K562 (cell line): ENCODE measurements at regions not wholly inside any gene's neighbourhood (a gene's known extent, or its start where the extent isn't known, plus 50 kb on each side); places are given as distances from the start of the nearest gene placed in this dataset.

Source experiments
- ATAC-seq: fragments of 200-7000 bp; cut with Tn5 transposase; 3 replicates; pipeline ENCODE4 v1.9.1; 2020; ENCODE audit warnings: moderate library complexity
- BruUV-seq: library from RNA; stranded (reverse); fragments of 400-500 nt; replicated peaks from 2 replicates; lab custom pipeline; 2021; lab: Mats Ljungman, UMichigan
- CTCF ChIA-PET: fragments of 300-600 bp; formaldehyde crosslinking; extraction: SDS; loops from one replicate; lab custom pipeline; 2021; ENCODE audit warnings: low intra/inter-chr PET ratio; lab: Yijun Ruan, JAX
- POLR2A ChIA-PET: fragments of 300-600, 350-650 bp; sonication (Branson Sonifier 250); formaldehyde crosslinking; extraction: SDS; loops from one replicate; lab custom pipeline; 2021; ENCODE audit warnings: antibody characterized with exemption, inconsistent platforms; lab: Yijun Ruan, JAX
- DNase-seq, 4 experiments: peaks; one replicate each; pipeline versions ENCODE4 v3.0.0 to v3.0.0-alpha.2; 2011 to 2018; ENCODE audit warnings: low spot score in 3 of 4, mixed read lengths in 3 of 4; ENCODE audit errors: extremely low read depth in 1 of 4
- FAIRE-seq: peaks from 2 replicates; lab custom pipeline; 2011; peaks lifted over from hg19 to GRCh38; lab: Jason Lieb, UNC
- H2AFZ ChIP-seq: 2 replicates; pipeline ENCODE4 v1.6.0; 2011; ENCODE audit warnings: low read depth, low read length, control low read depth, inconsistent platforms
- H3K27ac ChIP-seq: fragments of 200-600 bp; 3 replicates; pipeline ENCODE4 v1.8.0; 2011; ENCODE audit warnings: low read depth, mild to moderate bottlenecking, control low read depth, inconsistent platforms, low read length, moderate library complexity, mixed read lengths; ENCODE audit errors: extremely low read depth
- H3K27me3 ChIP-seq, 2 experiments: fragments of 300-600 bp in 1 of 2; 2 replicates in 1 of 2; 3 replicates in 1 of 2; pipeline versions ENCODE4 v1.6.0 to v1.8.0; 2011; ENCODE audit warnings: inconsistent platforms in 2 of 2, low read length in 2 of 2, mild to moderate bottlenecking in 1 of 2, mixed read lengths in 1 of 2, moderate library complexity in 1 of 2; ENCODE audit not compliant: control insufficient read depth in 2 of 2, insufficient read depth in 2 of 2
- H3K36me3 ChIP-seq: fragments of 300-600 bp; 3 replicates; pipeline ENCODE4 v1.8.0; 2011; ENCODE audit warnings: mild to moderate bottlenecking, low read length, inconsistent platforms; ENCODE audit not compliant: control insufficient read depth, insufficient read depth
- H3K4me1 ChIP-seq, 2 experiments: fragments of 200-600 bp in 1 of 2; replicated peaks in 1 of 2; 2 replicates in 1 of 2; 3 replicates in 1 of 2; pipeline versions ENCODE4 v1.5.1 to v1.8.0; 2011; ENCODE audit warnings: inconsistent platforms in 2 of 2, low read length in 2 of 2, mild to moderate bottlenecking in 1 of 2, mixed read lengths in 1 of 2, moderate library complexity in 1 of 2; ENCODE audit not compliant: control insufficient read depth in 2 of 2, insufficient read depth in 2 of 2
- H3K4me2 ChIP-seq: 2 replicates; pipeline ENCODE4 v1.6.1; 2011; ENCODE audit warnings: low read length, control low read depth, inconsistent platforms, mixed read lengths; ENCODE audit not compliant: insufficient read depth
- H3K4me3 ChIP-seq: fragments of 200-600 bp; sonication (generic), shearing (Covaris generic); 2 replicates; pipeline ENCODE4 v1.5.1; 2016; ENCODE audit warnings: control low read depth, inconsistent platforms
- H3K79me2 ChIP-seq: fragments of 200-600 bp; 3 replicates; pipeline ENCODE4 v1.8.0; 2011; ENCODE audit warnings: low read length, inconsistent platforms; ENCODE audit not compliant: control insufficient read depth, insufficient read depth
- H3K9ac ChIP-seq, 2 experiments: 2 replicates each; pipeline versions ENCODE4 v1.6.0 to v1.6.1; 2011; ENCODE audit warnings: low read depth in 2 of 2, low read length in 2 of 2, control low read depth in 1 of 2, inconsistent platforms in 1 of 2, mild to moderate bottlenecking in 1 of 2, mixed read lengths in 1 of 2; ENCODE audit not compliant: insufficient read depth in 1 of 2
- H3K9me1 ChIP-seq: one replicate; pipeline ENCODE4 v1.6.0; 2011; ENCODE audit warnings: inconsistent platforms, mild to moderate bottlenecking, low read length, moderate library complexity; ENCODE audit not compliant: control insufficient read depth, insufficient read depth
- H3K9me3 ChIP-seq: replicated peaks from 2 replicates; pipeline ENCODE4 v1.5.1; 2011; ENCODE audit warnings: low read depth, low read length, inconsistent platforms; ENCODE audit not compliant: control insufficient read depth, insufficient read depth
- H4K20me1 ChIP-seq: replicated peaks from 2 replicates; pipeline ENCODE4 v1.6.1; 2011; ENCODE audit warnings: low read length, inconsistent platforms, mixed read lengths; ENCODE audit not compliant: control insufficient read depth, insufficient read depth
- BRF2 ChIP-seq: IDR thresholded peaks from 3 replicates; pipeline ENCODE4 v1.6.1; 2011; ENCODE audit warnings: borderline replicate concordance, mild to moderate bottlenecking; ENCODE audit not compliant: insufficient read length, insufficient read depth
- CBX1 ChIP-seq: sonication (generic); IDR thresholded peaks from 2 replicates; pipeline ENCODE4 v1.6.1; 2016; ENCODE audit warnings: antibody characterized with exemption, low read depth, mild to moderate bottlenecking
- DEAF1 ChIP-seq: fragments of 450-650 bp; formaldehyde crosslinking; IDR thresholded peaks from 2 replicates; pipeline ENCODE4 v1.4.0; 2020; ENCODE audit warnings: mild to moderate bottlenecking, moderate library complexity
- MCM3 ChIP-seq: fragments of 450-650 bp; IDR thresholded peaks from 2 replicates; pipeline ENCODE4 v1.6.1; 2016
- NR2C2 ChIP-seq, 2 experiments: fragments of 200-800 bp in 1 of 2; sonication (Bioruptor generic) in 1 of 2; sonication (generic) in 1 of 2; formaldehyde crosslinking in 1 of 2; IDR thresholded peaks; 2 replicates each; pipeline versions ENCODE4 v1.6.1 to v1.8.0; 2016 to 2022; ENCODE audit warnings: mild to moderate bottlenecking in 1 of 2, missing compliant biosample characterization in 1 of 2, missing genetic modification characterization in 1 of 2, missing genetic modification reagents in 1 of 2
- ZNF561 ChIP-seq: fragments of 450-650 bp; formaldehyde crosslinking; conservative IDR thresholded peaks from 2 replicates; pipeline ENCODE4 v1.4.0; 2020; ENCODE audit warnings: mild to moderate bottlenecking, moderate library complexity
- ZNF76 ChIP-seq: fragments of 250-450 bp; sonication (Bioruptor Pico); IDR thresholded peaks from 2 replicates; pipeline ENCODE4 v1.4.0; 2020; ENCODE audit warnings: mild to moderate bottlenecking, moderate library complexity, borderline replicate concordance
- WGBS: fragments of 100-300 bp; shearing (Covaris generic); methylation state at CpG from one replicate; pipeline ENCODE4 v1.1.6; 2016; ENCODE audit warnings: low coverage, mixed read lengths; ENCODE audit not compliant: insufficient coverage; ENCODE audit errors: missing lambda C conversion rate; 5-methylcytosine and 5-hydroxymethylcytosine counted together
- in situ Hi-C: fragments of 300-500 bp; cut with MboI; formaldehyde crosslinking; loops from 4 replicates; pipeline ENCODE4 v1.15.0; 2018; ENCODE audit warnings: inconsistent platforms, mixed read lengths
- intact Hi-C: fragments of 100-400 bp; cut with micrococcal nuclease; formaldehyde crosslinking; loops from 2 replicates; pipeline ENCODE4 v1.14.2; 2022
- TF ChIP-seq, protein P1 (sequence below): fragments of 250-450 bp; sonication (Bioruptor Pico); IDR thresholded peaks from 2 replicates; pipeline ENCODE4 v1.8.0; 2022; ENCODE audit warnings: inconsistent platforms

DNA sequence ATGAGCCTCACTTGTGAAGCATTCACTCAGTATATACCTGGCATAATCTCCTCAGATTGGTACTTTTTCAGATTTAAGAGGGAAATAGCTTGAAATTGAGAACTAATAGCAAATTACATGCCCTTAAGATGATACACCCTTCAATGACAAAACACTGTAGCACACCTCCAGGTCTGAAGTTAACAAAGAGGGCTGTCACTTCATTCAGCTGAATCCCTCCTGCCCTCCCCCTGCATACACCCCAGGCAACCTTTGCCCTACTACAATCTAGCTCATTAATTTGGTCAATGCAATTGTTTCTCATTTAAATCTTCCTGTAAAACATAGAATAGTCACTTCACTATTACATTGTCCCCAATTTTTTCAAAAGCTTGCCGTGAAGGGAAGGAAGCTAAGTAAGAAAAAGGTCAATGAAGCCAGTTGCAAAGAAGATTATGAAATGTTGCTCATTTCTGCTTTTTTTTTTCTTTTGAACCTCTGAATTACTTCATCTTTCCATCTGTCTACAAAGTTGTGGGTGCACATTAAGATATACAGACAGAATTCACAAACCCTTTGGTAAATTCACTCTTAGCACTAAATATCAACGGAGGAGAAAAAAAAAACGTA, 294.8 kb upstream of the PTGER4 start (continued):
- TF ChIP-seq, protein P1, sequence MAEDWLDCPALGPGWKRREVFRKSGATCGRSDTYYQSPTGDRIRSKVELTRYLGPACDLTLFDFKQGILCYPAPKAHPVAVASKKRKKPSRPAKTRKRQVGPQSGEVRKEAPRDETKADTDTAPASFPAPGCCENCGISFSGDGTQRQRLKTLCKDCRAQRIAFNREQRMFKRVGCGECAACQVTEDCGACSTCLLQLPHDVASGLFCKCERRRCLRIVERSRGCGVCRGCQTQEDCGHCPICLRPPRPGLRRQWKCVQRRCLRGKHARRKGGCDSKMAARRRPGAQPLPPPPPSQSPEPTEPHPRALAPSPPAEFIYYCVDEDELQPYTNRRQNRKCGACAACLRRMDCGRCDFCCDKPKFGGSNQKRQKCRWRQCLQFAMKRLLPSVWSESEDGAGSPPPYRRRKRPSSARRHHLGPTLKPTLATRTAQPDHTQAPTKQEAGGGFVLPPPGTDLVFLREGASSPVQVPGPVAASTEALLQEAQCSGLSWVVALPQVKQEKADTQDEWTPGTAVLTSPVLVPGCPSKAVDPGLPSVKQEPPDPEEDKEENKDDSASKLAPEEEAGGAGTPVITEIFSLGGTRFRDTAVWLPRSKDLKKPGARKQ (CRISPR knock-in tag), result no peak

- TF ChIP-seq DEAF1 (CRISPR knock-in tag), result no peak
- no peak for TF ChIP-seq NR2C2 (CRISPR knock-in tag; IDR thresholded peaks at IDR 0.05)
- TF ChIP-seq NR2C2 (tag; IDR thresholded peaks at IDR 0.05), result no peak
- no peak for TF ChIP-seq ZNF76 (CRISPR knock-in tag)
- TF ChIP-seq BRF2, result no peak
- TF ChIP-seq CBX1, result no peak
- TF ChIP-seq MCM3, result no peak
- no peak for TF ChIP-seq ZNF561 (CRISPR knock-in tag)
- ChIA-PET CTCF (no interaction called here), POLR2A (no interaction called here)
- DNase-seq (no peak), ATAC-seq (no peak), FAIRE-seq (no peak)
- no peaks in the 10 kb centered on the region for H3K79me2 ChIP-seq
- H3K9me3 ChIP-seq, result no peaks in the 10 kb centered on the region
- no peak overlapping the region for H3K4me2 ChIP-seq
- intact Hi-C loops (no loop called here), in situ Hi-C loops (no loop called here)
- H3K36me3 ChIP-seq, result no peaks in the 10 kb centered on the region
- BruUV-seq, result no TSS peak
- H3K9ac ChIP-seq, result no peak overlapping the region
- H3K9me1 ChIP-seq, result no peaks in the 10 kb centered on the region
- no peak overlapping the region for H2AFZ ChIP-seq
- no peaks in the 10 kb centered on the region for H3K4me1 ChIP-seq
- no peaks in the 10 kb centered on the region for H3K27me3 ChIP-seq
- H4K20me1 ChIP-seq, result no peaks in the 10 kb centered on the region
- no peak overlapping the region for H3K27ac ChIP-seq
- 5% methylated on average over 3 of the region's 3 CpGs for WGBS
- no peak overlapping the region for H3K4me3 ChIP-seq
Measured at GRCh38 chr5:40383749-40384651, 295.7 kb upstream of the PTGER4 start.
